GM21360 (cell line): ENCODE measurements at regions not wholly inside any gene's neighbourhood (a gene's known extent, or its start where the extent isn't known, plus 50 kb on each side); places are given as distances from the start of the nearest gene placed in this dataset.
"Not testable (repeated sequence)": the region's sequence is repeated elsewhere in the genome, so short reads cannot be mapped to it uniquely, and the experiment has no call there.

ENCODE experiments used
- ATAC-seq: cut with Tn5 transposase; IDR thresholded peaks from one replicate; pipeline ENCODE4 v1.9.1; 2021; ENCODE audit warnings: mild to moderate bottlenecking, moderate library complexity; ENCODE audit not compliant: unreplicated experiment

- not testable (repeated sequence) for ATAC-seq
Measured at GRCh38 chr12:17116538-17116937, 510.6 kb upstream of the LMO3 start.

- no peak for ATAC-seq
Measured at GRCh38 chr12:17110316-17110715, 504.4 kb upstream of the LMO3 start.

- no peak for ATAC-seq
Measured at GRCh38 chr12:17108877-17109541, 503.0 kb upstream of the LMO3 start.

- no peak for ATAC-seq
Measured at GRCh38 chr12:17104801-17105200, 498.8 kb upstream of the LMO3 start.

- ATAC-seq = no peak
Measured at GRCh38 chr12:17097674-17098073, 491.7 kb upstream of the LMO3 start.

- no peak for ATAC-seq
Measured at GRCh38 chr12:17084831-17085230, 478.9 kb upstream of the LMO3 start.

- ATAC-seq = no peak
Measured at GRCh38 chr12:17079251-17079909, 473.4 kb upstream of the LMO3 start.

GRCh38 chr12:17077594-17077993, 471.6 kb upstream of the LMO3 start:
- no peak for ATAC-seq

- ATAC-seq = no peak
Measured at GRCh38 chr12:17076811-17077210, 470.8 kb upstream of the LMO3 start.

- no peak for ATAC-seq
Measured at GRCh38 chr12:17076028-17076744, 470.2 kb upstream of the LMO3 start.

GRCh38 chr12:17064834-17065233, 458.9 kb upstream of the LMO3 start:
- ATAC-seq = no peak

- no peak for ATAC-seq
Measured at GRCh38 chr12:17062267-17063036, 456.5 kb upstream of the LMO3 start.

- no peak for ATAC-seq
Measured at GRCh38 chr12:17060260-17060659, 454.3 kb upstream of the LMO3 start.

GRCh38 chr12:17056546-17056945, 450.6 kb upstream of the LMO3 start:
- no peak for ATAC-seq

GRCh38 chr12:17038923-17039322, 433.0 kb upstream of the LMO3 start:
- ATAC-seq = no peak

- no peak for ATAC-seq
Measured at GRCh38 chr12:17035372-17035771, 429.4 kb upstream of the LMO3 start.

GRCh38 chr12:17030338-17030737, 424.4 kb upstream of the LMO3 start:
- ATAC-seq = no peak

GRCh38 chr12:17028348-17028747, 422.4 kb upstream of the LMO3 start:
- no peak for ATAC-seq

GRCh38 chr12:17025424-17025823, 419.5 kb upstream of the LMO3 start:
- not testable (repeated sequence) for ATAC-seq

GRCh38 chr12:17020765-17021164, 414.8 kb upstream of the LMO3 start:
- no peak for ATAC-seq

- no peak for ATAC-seq
Measured at GRCh38 chr12:17017402-17017801, 411.4 kb upstream of the LMO3 start.
